ENCODE measurements at regions not wholly inside any gene's neighbourhood (a gene's known extent, or its start where the extent isn't known, plus 50 kb on each side); places are given as distances from the start of the nearest gene placed in this dataset.
"Not testable (repeated sequence)": the region's sequence is repeated elsewhere in the genome, so short reads cannot be mapped to it uniquely, and the experiment has no call there.

GRCh38 chr5:17326600-17327037, 109.2 kb downstream of the BASP1 start:
- DNase-seq (ENCODE audit: low read depth), result no peak

- no peak for DNase-seq (ENCODE audit: low read depth)
These were observed 109.7 kb downstream of the BASP1 start for GRCh38 chr5:17327048-17327625.

- no peak for DNase-seq (ENCODE audit: low read depth)
These were observed 112.1 kb downstream of the BASP1 start for GRCh38 chr5:17329571-17329970.

DNA sequence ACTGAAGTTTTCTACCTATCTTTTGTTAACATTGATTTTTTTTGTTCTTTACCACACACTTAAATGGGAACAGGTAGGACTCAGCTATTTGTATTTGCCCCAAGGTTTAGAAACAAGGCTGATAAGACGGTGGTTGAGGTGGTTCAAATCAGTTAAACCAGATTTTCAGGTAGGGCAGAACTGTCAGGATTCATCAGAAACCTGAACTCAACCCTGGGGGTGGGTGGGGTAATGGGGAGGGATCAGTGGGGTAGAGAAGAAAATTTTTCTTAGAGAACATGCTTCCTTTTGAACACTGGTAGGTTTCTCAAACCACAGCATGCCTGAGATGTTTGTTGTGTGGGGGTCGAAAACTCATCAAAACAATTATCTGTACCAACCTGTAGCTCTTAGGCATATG, 113.0 kb downstream of the BASP1 start:
- DNase-seq (ENCODE audit: low read depth), result no peak

DNA sequence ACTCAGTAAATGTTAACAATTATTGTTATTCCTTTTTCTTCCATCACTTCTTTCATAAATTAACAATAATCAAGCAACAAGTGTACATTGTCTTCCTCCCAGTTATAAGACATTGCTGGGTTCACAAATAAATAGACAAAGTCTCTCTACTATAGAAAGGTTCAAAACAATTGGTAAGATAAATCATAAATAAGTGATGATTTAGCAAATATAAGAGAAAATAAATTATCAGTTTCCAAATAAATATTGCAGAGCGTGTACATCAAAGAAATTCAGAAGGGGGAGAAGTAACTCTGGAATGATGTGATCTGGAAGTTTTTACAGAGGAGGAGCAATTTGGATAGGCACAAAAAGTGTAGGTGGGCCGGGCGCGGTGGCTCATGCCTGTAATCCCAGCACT, 114.2 kb downstream of the BASP1 start:
- DNase-seq (ENCODE audit: low read depth), result no peak

- no peak for DNase-seq (ENCODE audit: low read depth)
These were observed 116.3 kb downstream of the BASP1 start for GRCh38 chr5:17333755-17334154.

DNA sequence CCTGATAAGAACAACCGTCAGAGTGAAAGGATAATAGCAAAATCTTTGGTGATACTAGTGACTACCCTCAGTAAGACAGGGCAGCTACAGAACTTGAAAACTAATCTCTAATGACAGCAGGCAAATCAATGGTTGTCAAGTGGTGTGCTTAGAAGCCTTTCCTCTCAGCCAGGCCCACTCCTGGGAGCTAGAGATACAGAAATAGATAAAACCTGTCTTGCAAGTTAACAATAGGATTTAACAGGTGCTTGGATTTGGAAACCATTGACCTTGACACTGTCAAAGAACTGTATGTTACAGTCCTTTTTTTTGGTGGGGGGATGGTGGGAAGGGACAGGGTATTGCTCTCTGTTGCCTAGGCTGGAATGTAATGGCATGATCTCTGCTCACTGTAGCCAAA, 118.6 kb downstream of the BASP1 start:
- DNase-seq (ENCODE audit: low read depth), result no peak

GRCh38 chr5:17336723-17337122, 119.3 kb downstream of the BASP1 start:
- not testable (repeated sequence) for DNase-seq (ENCODE audit: low read depth)

DNA sequence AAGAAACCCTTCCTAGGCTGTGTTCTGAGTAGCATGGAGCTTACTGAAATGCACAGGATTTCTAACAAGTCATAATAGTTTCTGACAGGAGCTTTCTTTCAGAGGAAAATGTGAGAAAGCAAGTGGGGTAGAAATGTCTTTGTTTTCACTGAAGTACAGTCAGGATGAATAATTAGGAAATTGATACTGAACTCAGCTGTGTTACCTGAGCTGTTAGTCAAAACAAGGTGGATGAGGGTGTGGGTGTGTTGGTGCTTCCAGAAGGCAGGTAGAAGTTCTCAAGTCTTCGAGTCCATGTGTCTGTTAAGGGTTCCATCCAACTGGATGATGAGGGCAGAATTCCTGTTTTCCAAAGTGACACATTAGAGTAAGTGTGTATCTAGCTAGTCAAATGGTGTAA, 122.4 kb downstream of the BASP1 start:
- DNase-seq (ENCODE audit: low read depth), result no peak

GRCh38 chr5:17340379-17340778, 122.9 kb downstream of the BASP1 start:
- DNase-seq (ENCODE audit: low read depth), result peak; percentile 56

GRCh38 chr5:17340819-17341218, 123.4 kb downstream of the BASP1 start:
- DNase-seq (ENCODE audit: low read depth), result peak; percentile 93

GRCh38 chr5:17343675-17344074, 126.2 kb downstream of the BASP1 start:
- peak; percentile 90 for DNase-seq (ENCODE audit: low read depth)

DNA sequence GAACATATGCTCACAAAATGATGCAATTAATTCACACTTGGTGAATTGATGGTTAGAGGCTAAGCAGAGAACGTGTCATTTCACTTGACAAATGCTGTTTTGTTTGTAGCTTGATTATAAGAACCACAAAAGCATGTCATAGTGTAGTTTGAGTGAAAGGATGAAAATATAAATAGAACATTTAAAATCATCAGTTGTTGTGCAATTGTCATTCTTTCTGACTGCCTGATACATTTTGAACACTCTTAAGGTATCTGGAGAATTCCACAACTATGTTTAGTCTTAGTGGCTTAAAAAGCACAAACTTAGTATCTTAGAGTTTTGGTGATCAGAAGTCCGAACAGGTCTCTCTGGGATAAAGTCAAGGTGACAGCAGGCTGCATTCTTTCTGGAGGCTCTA, 129.4 kb downstream of the BASP1 start:
- peak; percentile 48 for DNase-seq (ENCODE audit: low read depth)

GRCh38 chr5:17352223-17352622, 134.8 kb downstream of the BASP1 start:
- no peak for DNase-seq (ENCODE audit: low read depth)

DNA sequence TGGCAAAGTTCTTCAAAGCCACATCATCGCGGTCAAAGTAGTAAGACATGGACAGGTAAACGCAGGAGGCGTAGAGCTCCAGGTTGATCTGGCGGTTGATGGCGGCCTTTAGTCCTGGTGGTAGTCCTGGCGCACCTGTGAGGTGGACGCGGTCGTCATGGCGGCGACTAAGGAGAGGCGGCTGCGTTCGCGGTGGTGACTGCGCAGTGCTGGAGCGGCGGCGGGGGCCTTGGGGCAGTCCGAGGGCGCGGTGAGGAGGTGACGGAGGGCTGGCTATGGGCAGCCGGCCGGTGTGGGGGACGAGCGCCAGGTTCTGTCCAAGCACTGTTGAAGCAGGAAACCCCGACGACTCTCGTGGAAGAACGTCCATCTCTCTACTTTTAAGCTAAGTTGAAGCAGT, 136.8 kb downstream of the BASP1 start:
- no peak for DNase-seq (ENCODE audit: low read depth)

GRCh38 chr5:17355586-17356346, 138.3 kb downstream of the BASP1 start:
- peak; percentile 95 for DNase-seq (ENCODE audit: low read depth)

DNA sequence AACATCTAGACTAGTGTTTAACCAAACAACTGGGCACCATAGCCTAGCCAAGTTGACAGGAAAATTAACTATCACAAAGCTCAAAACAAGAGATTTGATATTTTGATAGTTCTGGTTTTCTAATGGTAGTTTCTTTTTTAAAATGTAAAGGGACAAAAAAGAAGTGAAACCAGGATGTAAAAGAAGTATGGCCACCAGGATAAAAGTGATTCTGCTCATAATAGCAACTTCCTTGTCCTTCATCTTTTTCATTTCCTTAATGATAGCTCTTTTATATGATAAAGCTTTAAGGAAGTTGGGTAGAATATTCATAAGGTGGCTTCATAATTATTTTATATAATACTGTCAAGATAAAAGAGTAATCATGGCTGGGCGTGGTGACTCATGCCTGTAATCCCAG, 139.1 kb downstream of the BASP1 start:
- no peak for DNase-seq (ENCODE audit: low read depth)

DNA sequence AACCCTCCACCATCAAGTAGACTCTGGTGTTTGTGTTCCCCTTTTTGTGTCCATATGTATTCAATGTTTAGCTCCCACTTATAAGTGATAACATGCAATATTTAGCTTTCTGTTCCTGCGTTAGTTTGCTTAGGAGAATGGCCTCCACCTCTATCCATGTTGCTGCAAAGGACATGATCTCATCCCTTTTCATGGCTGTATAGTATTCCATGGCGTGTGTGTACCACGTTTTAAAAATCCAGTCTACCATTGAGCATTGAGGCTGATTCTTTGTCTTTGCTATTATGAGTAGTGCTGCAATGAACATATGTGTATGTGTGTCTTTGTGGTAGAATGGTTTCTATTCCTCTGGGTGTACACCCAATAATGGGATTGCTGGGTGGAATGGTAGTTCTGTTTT, 140.1 kb downstream of the BASP1 start:
- DNase-seq (ENCODE audit: low read depth), result no peak

- no peak for DNase-seq (ENCODE audit: low read depth)
These were observed 140.0 kb upstream of the TAF11L2 start for GRCh38 chr5:17358031-17358430.

- peak; percentile 98 for DNase-seq (ENCODE audit: low read depth)
These were observed 138.5 kb upstream of the TAF11L2 start for GRCh38 chr5:17359451-17360011.

GRCh38 chr5:17360879-17361278, 137.2 kb upstream of the TAF11L2 start:
- DNase-seq (ENCODE audit: low read depth), result no peak

- no peak for DNase-seq (ENCODE audit: low read depth)
These were observed 136.7 kb upstream of the TAF11L2 start for GRCh38 chr5:17361331-17361730.

GRCh38 chr5:17364987-17365810, 132.8 kb upstream of the TAF11L2 start:
- no peak for DNase-seq (ENCODE audit: low read depth)

Data from amniotic epithelial cell (primary cell).